ENCODE measurements at regions not wholly inside any gene's neighbourhood (a gene's known extent, or its start where the extent isn't known, plus 50 kb on each side); places are given as distances from the start of the nearest gene placed in this dataset.

GRCh38 chr5:68074633-68075032, 140.9 kb upstream of the PIK3R1 start:
- Histone ChIP-seq H2BK5ac (ENCODE audit: low read depth, low read length, poor library complexity, severe bottlenecking) (no peak overlapping the region), H3K4ac (ENCODE audit: low read depth in 1 of 2, low read length in 2 of 2) (no peak overlapping the region), H2BK12ac (ENCODE audit: low read length in 2 of 2) (peak overlapping the region in 1 of 2 experiments; percentile 29), H2AFZ (ENCODE audit: low read depth, low read length) (no peak overlapping the region), H3K18ac (ENCODE audit: low read depth in 1 of 2, low read length in 2 of 2) (no peak overlapping the region), H4K8ac (ENCODE audit: low read length) (no peak overlapping the region), H2BK120ac (ENCODE audit: low read depth, low read length) (no peak overlapping the region), H2AK5ac (ENCODE audit: low read length, severe bottlenecking) (no peak overlapping the region), H3K27ac (ENCODE audit: low read length, poor library complexity, severe bottlenecking) (no peak overlapping the region), H3K9ac (ENCODE audit: low read length) (no peak overlapping the region), H3K27me3 (ENCODE audit: control insufficient read depth in 1 of 2, insufficient read depth in 1 of 2, low read length in 2 of 2) (no peaks in the 10 kb centered on the region), H3K36me3 (ENCODE audit: control insufficient read depth in 1 of 2, insufficient read depth in 2 of 2, low read depth in 1 of 2, low read length in 2 of 2) (no peaks in the 10 kb centered on the region), H4K91ac (ENCODE audit: low read length) (no peak overlapping the region), H3K4me2 (ENCODE audit: low read length, poor library complexity, severe bottlenecking) (no peak overlapping the region), H3K9me3 (ENCODE audit: control insufficient read depth, low read length) (no peaks in the 10 kb centered on the region), H3K14ac (ENCODE audit: low read length in 2 of 2) (no peak overlapping the region), H3K4me3 (ENCODE audit: insufficient read depth in 1 of 2, low read depth in 1 of 2, low read length in 2 of 2) (no peak overlapping the region), H3K4me1 (ENCODE audit: control insufficient read depth, insufficient read depth, low read depth, low read length) (no peaks in the 10 kb centered on the region), H2BK15ac (ENCODE audit: low read depth, poor library complexity, severe bottlenecking) (no peak overlapping the region), H3K23ac (ENCODE audit: low read length in 2 of 2) (no peak overlapping the region), H3K79me1 (replicated peaks; ENCODE audit: low read length, poor library complexity, severe bottlenecking) (no peaks in the 10 kb centered on the region)
- no peak for DNase-seq
- WGBS = 93% methylated on average over 1 of the region's 1 CpG

GRCh38 chr5:68074048-68074632, 141.4 kb upstream of the PIK3R1 start:
- H3K4ac ChIP-seq (ENCODE audit: low read depth in 1 of 2, low read length in 2 of 2) = no peak overlapping the region
- H3K27me3 ChIP-seq (ENCODE audit: control insufficient read depth in 1 of 2, insufficient read depth in 1 of 2, low read length in 2 of 2) = no peaks in the 10 kb centered on the region
- H2BK12ac ChIP-seq (ENCODE audit: low read length in 2 of 2) = no peak overlapping the region
- no peak overlapping the region for H2BK15ac ChIP-seq (ENCODE audit: low read depth, poor library complexity, severe bottlenecking)
- no peak overlapping the region for H2AFZ ChIP-seq (ENCODE audit: low read depth, low read length)
- 100% methylated on average over 1 of the region's 1 CpG for WGBS
- no peak overlapping the region for H3K14ac ChIP-seq (ENCODE audit: low read length in 2 of 2)
- H3K27ac ChIP-seq (ENCODE audit: low read length, poor library complexity, severe bottlenecking) = no peak overlapping the region
- no peak overlapping the region for H4K8ac ChIP-seq (ENCODE audit: low read length)
- no peak overlapping the region for H2BK5ac ChIP-seq (ENCODE audit: low read depth, low read length, poor library complexity, severe bottlenecking)
- H3K79me1 ChIP-seq (replicated peaks; ENCODE audit: low read length, poor library complexity, severe bottlenecking) = no peaks in the 10 kb centered on the region
- no peak overlapping the region for H4K91ac ChIP-seq (ENCODE audit: low read length)
- H3K36me3 ChIP-seq (ENCODE audit: control insufficient read depth in 1 of 2, insufficient read depth in 2 of 2, low read depth in 1 of 2, low read length in 2 of 2) = no peaks in the 10 kb centered on the region
- H3K18ac ChIP-seq (ENCODE audit: low read depth in 1 of 2, low read length in 2 of 2) = no peak overlapping the region
- no peak overlapping the region for H3K4me2 ChIP-seq (ENCODE audit: low read length, poor library complexity, severe bottlenecking)
- DNase-seq = peak; percentile 14
- no peak overlapping the region for H2BK120ac ChIP-seq (ENCODE audit: low read depth, low read length)
- H3K9ac ChIP-seq (ENCODE audit: low read length) = no peak overlapping the region
- H3K4me3 ChIP-seq (ENCODE audit: insufficient read depth in 1 of 2, low read depth in 1 of 2, low read length in 2 of 2) = no peak overlapping the region
- H3K23ac ChIP-seq (ENCODE audit: low read length in 2 of 2) = no peak overlapping the region
- H3K9me3 ChIP-seq (ENCODE audit: control insufficient read depth, low read length) = no peaks in the 10 kb centered on the region
- no peak overlapping the region for H2AK5ac ChIP-seq (ENCODE audit: low read length, severe bottlenecking)
- H3K4me1 ChIP-seq (ENCODE audit: control insufficient read depth, insufficient read depth, low read depth, low read length) = no peaks in the 10 kb centered on the region

- Histone ChIP-seq H3K79me1 (replicated peaks; ENCODE audit: low read length, poor library complexity, severe bottlenecking) (no peaks in the 10 kb centered on the region), H3K18ac (ENCODE audit: low read depth in 1 of 2, low read length in 2 of 2) (no peak overlapping the region)
Measured at GRCh38 chr5:68071736-68072135, 143.8 kb upstream of the PIK3R1 start.

GRCh38 chr5:68071282-68071632, 144.3 kb upstream of the PIK3R1 start:
- no peak for DNase-seq
- H3K4me1 ChIP-seq (ENCODE audit: control insufficient read depth, insufficient read depth, low read depth, low read length) = no peaks in the 10 kb centered on the region
- H4K8ac ChIP-seq (ENCODE audit: low read length) = no peak overlapping the region
- WGBS = no CpG with 5 or more reads among the region's 3 CpGs
- no peak overlapping the region for H2BK5ac ChIP-seq (ENCODE audit: low read depth, low read length, poor library complexity, severe bottlenecking)
- no peak overlapping the region for H3K14ac ChIP-seq (ENCODE audit: low read length in 2 of 2)
- peak overlapping the region in 1 of 2 experiments; percentile 40 for H3K4me3 ChIP-seq (ENCODE audit: insufficient read depth in 1 of 2, low read depth in 1 of 2, low read length in 2 of 2)
- H3K36me3 ChIP-seq (ENCODE audit: control insufficient read depth in 1 of 2, insufficient read depth in 2 of 2, low read depth in 1 of 2, low read length in 2 of 2) = no peaks in the 10 kb centered on the region
- no peak overlapping the region for H2BK12ac ChIP-seq (ENCODE audit: low read length in 2 of 2)
- H3K4me2 ChIP-seq (ENCODE audit: low read length, poor library complexity, severe bottlenecking) = no peak overlapping the region
- H2AK5ac ChIP-seq (ENCODE audit: low read length, severe bottlenecking) = no peak overlapping the region
- H3K18ac ChIP-seq (ENCODE audit: low read depth in 1 of 2, low read length in 2 of 2) = no peak overlapping the region
- peak overlapping the region; percentile 77 for H3K9ac ChIP-seq (ENCODE audit: low read length)
- H3K27me3 ChIP-seq (ENCODE audit: control insufficient read depth in 1 of 2, insufficient read depth in 1 of 2, low read length in 2 of 2) = no peaks in the 10 kb centered on the region
- no peak overlapping the region for H2BK15ac ChIP-seq (ENCODE audit: low read depth, poor library complexity, severe bottlenecking)
- H3K9me3 ChIP-seq (ENCODE audit: control insufficient read depth, low read length) = no peaks in the 10 kb centered on the region
- no peak overlapping the region for H2AFZ ChIP-seq (ENCODE audit: low read depth, low read length)
- H3K4ac ChIP-seq (ENCODE audit: low read depth in 1 of 2, low read length in 2 of 2) = no peak overlapping the region
- H3K23ac ChIP-seq (ENCODE audit: low read length in 2 of 2) = no peak overlapping the region
- H3K79me1 ChIP-seq (replicated peaks; ENCODE audit: low read length, poor library complexity, severe bottlenecking) = no peaks in the 10 kb centered on the region
- no peak overlapping the region for H4K91ac ChIP-seq (ENCODE audit: low read length)
- H3K27ac ChIP-seq (ENCODE audit: low read length, poor library complexity, severe bottlenecking) = no peak overlapping the region
- H2BK120ac ChIP-seq (ENCODE audit: low read depth, low read length) = no peak overlapping the region

More at GRCh38 chr5:68071736-68072135, 143.8 kb upstream of the PIK3R1 start:
- Histone ChIP-seq H3K23ac (ENCODE audit: low read length in 2 of 2) (peak overlapping the region in 1 of 2 experiments; percentile 23), H3K4ac (ENCODE audit: low read depth in 1 of 2, low read length in 2 of 2) (no peak overlapping the region), H3K27ac (ENCODE audit: low read length, poor library complexity, severe bottlenecking) (no peak overlapping the region), H2BK120ac (ENCODE audit: low read depth, low read length) (no peak overlapping the region), H3K36me3 (ENCODE audit: control insufficient read depth in 1 of 2, insufficient read depth in 2 of 2, low read depth in 1 of 2, low read length in 2 of 2) (no peaks in the 10 kb centered on the region), H3K14ac (ENCODE audit: low read length in 2 of 2) (no peak overlapping the region), H3K9me3 (ENCODE audit: control insufficient read depth, low read length) (no peaks in the 10 kb centered on the region), H3K9ac (ENCODE audit: low read length) (no peak overlapping the region), H3K27me3 (ENCODE audit: control insufficient read depth in 1 of 2, insufficient read depth in 1 of 2, low read length in 2 of 2) (no peaks in the 10 kb centered on the region), H4K8ac (ENCODE audit: low read length) (no peak overlapping the region), H3K4me1 (ENCODE audit: control insufficient read depth, insufficient read depth, low read depth, low read length) (no peaks in the 10 kb centered on the region), H2BK12ac (ENCODE audit: low read length in 2 of 2) (no peak overlapping the region), H3K4me3 (ENCODE audit: insufficient read depth in 1 of 2, low read depth in 1 of 2, low read length in 2 of 2) (no peak overlapping the region), H2BK5ac (ENCODE audit: low read depth, low read length, poor library complexity, severe bottlenecking) (no peak overlapping the region), H3K4me2 (ENCODE audit: low read length, poor library complexity, severe bottlenecking) (no peak overlapping the region), H2AFZ (ENCODE audit: low read depth, low read length) (no peak overlapping the region), H4K91ac (ENCODE audit: low read length) (no peak overlapping the region), H2AK5ac (ENCODE audit: low read length, severe bottlenecking) (no peak overlapping the region), H2BK15ac (ENCODE audit: low read depth, poor library complexity, severe bottlenecking) (no peak overlapping the region)
- peak; percentile 55 for DNase-seq
- WGBS = 34% methylated on average over 6 of the region's 6 CpGs
